Neural progenitor cell (in vitro differentiated cells): ENCODE measurements at regions not wholly inside any gene's neighbourhood (a gene's known extent, or its start where the extent isn't known, plus 50 kb on each side); places are given as distances from the start of the nearest gene placed in this dataset.

Experiments used
- DNase-seq: peaks from one replicate; pipeline ENCODE4 v3.0.0-alpha.2; 2016; ENCODE audit warnings: low spot score
- H2AFZ ChIP-seq: fragments of 200-600 bp; sonication (generic); replicated peaks from 2 replicates; pipeline ENCODE4 v1.6.1; 2016; ENCODE audit warnings: antibody characterized with exemption
- H3F3A ChIP-seq: fragments of 200-600 bp; sonication (generic); 2 replicates; pipeline ENCODE4 v1.6.1; 2016; ENCODE audit warnings: antibody characterized with exemption, low read depth
- H3K27ac ChIP-seq: fragments of 200-600 bp; sonication (generic); 2 replicates; pipeline ENCODE4 v1.5.1; 2016; ENCODE audit warnings: mild to moderate bottlenecking
- H3K27me3 ChIP-seq: fragments of 200-600 bp; sonication (generic); 2 replicates; pipeline ENCODE4 v1.6.1; 2016; ENCODE audit warnings: mild to moderate bottlenecking, moderate library complexity
- H3K36me3 ChIP-seq: fragments of 200-600 bp; sonication (generic); 2 replicates; pipeline ENCODE4 v1.5.1; 2016
- H3K4me1 ChIP-seq: fragments of 200-600 bp; sonication (generic); 2 replicates; pipeline ENCODE4 v1.6.1; 2016; ENCODE audit warnings: mixed run types
- H3K4me2 ChIP-seq: fragments of 200-600 bp; sonication (generic); 2 replicates; pipeline ENCODE4 v1.6.1; 2016
- H3K4me3 ChIP-seq: fragments of 200-600 bp; sonication (generic); 2 replicates; pipeline ENCODE4 v1.5.1; 2016
- H3K79me2 ChIP-seq: fragments of 200-600 bp; sonication (generic); 2 replicates; pipeline ENCODE4 v1.6.1; 2016; ENCODE audit warnings: low read depth
- H3K9ac ChIP-seq: fragments of 200-600 bp; sonication (generic); 2 replicates; pipeline ENCODE4 v1.6.1; 2016
- H3K9me3 ChIP-seq: fragments of 200-600 bp; sonication (generic); 2 replicates; pipeline ENCODE4 v1.5.1; 2016; ENCODE audit warnings: low read depth
- H4K20me1 ChIP-seq: fragments of 200-600 bp; sonication (generic); 2 replicates; pipeline ENCODE4 v1.6.1; 2016; ENCODE audit warnings: low read depth
- H3K27ac Mint-ChIP-seq: 3 replicates; pipeline ENCODE4 v1.8.0; 2021; ENCODE audit warnings: mixed read lengths
- H3K27me3 Mint-ChIP-seq: 2 replicates; pipeline ENCODE4 v1.8.0; 2022; ENCODE audit warnings: low read depth, mild to moderate bottlenecking, inconsistent platforms, moderate library complexity, mixed read lengths; ENCODE audit not compliant: insufficient read depth
- H3K36me3 Mint-ChIP-seq: 3 replicates; pipeline ENCODE4 v1.8.0; 2021; ENCODE audit warnings: mixed read lengths
- H3K4me1 Mint-ChIP-seq: 3 replicates; pipeline ENCODE4 v1.8.0; 2021; ENCODE audit warnings: mixed read lengths
- H3K4me3 Mint-ChIP-seq: 3 replicates; pipeline ENCODE4 v1.8.0; 2021; ENCODE audit warnings: mild to moderate bottlenecking, moderate library complexity, mixed read lengths
- H3K9me3 Mint-ChIP-seq: 3 replicates; pipeline ENCODE4 v1.8.0; 2020; ENCODE audit warnings: mixed read lengths
- EZH2 ChIP-seq: fragments of 200-600 bp; sonication (generic); IDR thresholded peaks from 2 replicates; pipeline ENCODE4 v1.6.1; 2017; ENCODE audit warnings: antibody characterized with exemption, mild to moderate bottlenecking, moderate library complexity
- EZH2phosphoT487 ChIP-seq: fragments of 200-600 bp; sonication (generic); IDR thresholded peaks from 2 replicates; pipeline ENCODE4 v1.6.1; 2017; ENCODE audit warnings: antibody characterized with exemption
- TF ChIP-seq, protein P1 (sequence below): fragments of 200-600 bp; sonication (generic); IDR thresholded peaks from 2 replicates; pipeline ENCODE4 v1.5.1; 2017; ENCODE audit warnings: antibody characterized with exemption, mild to moderate bottlenecking

DNA sequence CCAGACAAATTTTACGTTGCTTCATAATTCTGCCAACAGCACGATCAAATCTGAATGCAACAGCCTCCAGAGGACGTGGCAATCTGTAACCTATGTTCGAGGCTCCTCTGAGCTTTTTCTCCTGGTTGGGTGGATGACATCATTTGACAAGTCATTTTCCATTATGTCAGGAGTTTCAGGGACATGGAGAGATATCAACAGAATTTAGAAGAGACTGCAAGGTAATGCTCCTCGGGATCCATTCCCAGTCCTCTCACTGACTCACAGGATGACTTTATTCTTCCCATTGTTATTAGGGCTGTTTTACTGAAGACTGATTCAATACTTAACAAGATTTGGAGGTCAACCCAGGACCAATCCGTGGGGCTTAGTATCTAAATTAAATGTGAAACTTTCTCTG, 72.5 kb upstream of the RNF152 start:
- no peaks in the 10 kb centered on the region for H3F3A ChIP-seq
- H3K79me2 ChIP-seq: no peaks in the 10 kb centered on the region
- no peak overlapping the region for H2AFZ ChIP-seq
- TF ChIP-seq EZH2phosphoT487 (no peak), EZH2 (no peak)
- TF ChIP-seq, protein P1, sequence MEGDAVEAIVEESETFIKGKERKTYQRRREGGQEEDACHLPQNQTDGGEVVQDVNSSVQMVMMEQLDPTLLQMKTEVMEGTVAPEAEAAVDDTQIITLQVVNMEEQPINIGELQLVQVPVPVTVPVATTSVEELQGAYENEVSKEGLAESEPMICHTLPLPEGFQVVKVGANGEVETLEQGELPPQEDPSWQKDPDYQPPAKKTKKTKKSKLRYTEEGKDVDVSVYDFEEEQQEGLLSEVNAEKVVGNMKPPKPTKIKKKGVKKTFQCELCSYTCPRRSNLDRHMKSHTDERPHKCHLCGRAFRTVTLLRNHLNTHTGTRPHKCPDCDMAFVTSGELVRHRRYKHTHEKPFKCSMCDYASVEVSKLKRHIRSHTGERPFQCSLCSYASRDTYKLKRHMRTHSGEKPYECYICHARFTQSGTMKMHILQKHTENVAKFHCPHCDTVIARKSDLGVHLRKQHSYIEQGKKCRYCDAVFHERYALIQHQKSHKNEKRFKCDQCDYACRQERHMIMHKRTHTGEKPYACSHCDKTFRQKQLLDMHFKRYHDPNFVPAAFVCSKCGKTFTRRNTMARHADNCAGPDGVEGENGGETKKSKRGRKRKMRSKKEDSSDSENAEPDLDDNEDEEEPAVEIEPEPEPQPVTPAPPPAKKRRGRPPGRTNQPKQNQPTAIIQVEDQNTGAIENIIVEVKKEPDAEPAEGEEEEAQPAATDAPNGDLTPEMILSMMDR: no peak
- H3K9ac ChIP-seq: no peak overlapping the region
- H3K4me1 Mint-ChIP-seq: no peaks in the 10 kb centered on the region
- H3K27me3 ChIP-seq: no peaks in the 10 kb centered on the region
- no peaks in the 10 kb centered on the region for H3K9me3 ChIP-seq
- no peak for DNase-seq
- no peak overlapping the region for H3K27ac Mint-ChIP-seq
- H3K36me3 Mint-ChIP-seq: no peaks in the 10 kb centered on the region
- peaks cover 11% of the 10 kb centered on the region for H3K9me3 Mint-ChIP-seq
- no peak overlapping the region for H3K4me2 ChIP-seq
- H3K4me3 ChIP-seq: no peak overlapping the region
- H4K20me1 ChIP-seq: no peaks in the 10 kb centered on the region
- no peak overlapping the region for H3K27ac ChIP-seq
- peaks cover 4% of the 10 kb centered on the region for H3K27me3 Mint-ChIP-seq
- no peaks in the 10 kb centered on the region for H3K36me3 ChIP-seq
- no peak overlapping the region for H3K4me3 Mint-ChIP-seq
- H3K4me1 ChIP-seq: no peaks in the 10 kb centered on the region

DNA sequence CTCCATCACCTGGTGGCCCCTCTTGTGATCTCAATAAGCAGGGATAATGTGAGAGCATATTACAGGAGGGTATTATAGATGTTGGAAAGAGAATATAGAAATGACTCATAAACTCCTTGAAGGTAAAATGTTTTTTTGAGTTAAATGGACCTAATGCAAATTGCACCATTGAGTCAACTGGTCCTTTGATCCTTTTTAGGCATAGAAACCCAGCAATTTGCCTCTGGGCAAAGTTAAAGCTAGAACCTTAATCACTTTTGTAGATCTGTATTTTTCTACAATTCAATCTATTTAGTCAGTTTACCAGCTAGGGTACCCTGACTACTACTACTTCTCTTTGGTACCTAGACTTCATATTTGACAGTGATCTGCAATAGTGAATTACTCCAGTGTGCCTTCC, 71.8 kb upstream of the RNF152 start:
- Histone ChIP-seq H3K4me3 (no peak overlapping the region), H3K4me1 (no peaks in the 10 kb centered on the region), H2AFZ (no peak overlapping the region), H3K9ac (no peak overlapping the region), H3K27ac (no peak overlapping the region), H3K79me2 (no peaks in the 10 kb centered on the region), H3F3A (no peaks in the 10 kb centered on the region), H3K36me3 (no peaks in the 10 kb centered on the region), H3K27me3 (no peaks in the 10 kb centered on the region), H4K20me1 (no peaks in the 10 kb centered on the region), H3K9me3 (no peaks in the 10 kb centered on the region), H3K4me2 (no peak overlapping the region)
- no peak for TF ChIP-seq EZH2phosphoT487
- TF ChIP-seq, protein P1: no peak
- no peak for TF ChIP-seq EZH2
- Mint-ChIP-seq H3K4me1 (no peaks in the 10 kb centered on the region), H3K36me3 (no peaks in the 10 kb centered on the region), H3K27me3 (peaks cover 4% of the 10 kb centered on the region), H3K4me3 (no peak overlapping the region), H3K9me3 (peaks cover 14% of the 10 kb centered on the region), H3K27ac (no peak overlapping the region)
- no peak for DNase-seq

GRCh38 chr18:61963705-61964104, 70.9 kb upstream of the RNF152 start:
- peaks cover 2% of the 10 kb centered on the region for H3K36me3 Mint-ChIP-seq
- H3K4me3 Mint-ChIP-seq: no peak overlapping the region
- no peak for DNase-seq
- H3K4me1 Mint-ChIP-seq: no peaks in the 10 kb centered on the region
- H3K4me2 ChIP-seq: no peak overlapping the region
- H3K27ac Mint-ChIP-seq: no peak overlapping the region
- no peaks in the 10 kb centered on the region for H3K36me3 ChIP-seq
- H3K9ac ChIP-seq: no peak overlapping the region
- H3K79me2 ChIP-seq: no peaks in the 10 kb centered on the region
- H3K9me3 ChIP-seq: no peaks in the 10 kb centered on the region
- H3K27me3 ChIP-seq: no peaks in the 10 kb centered on the region
- H3K4me1 ChIP-seq: no peaks in the 10 kb centered on the region
- peaks cover 21% of the 10 kb centered on the region for H3K9me3 Mint-ChIP-seq
- no peak overlapping the region for H3K4me3 ChIP-seq
- H2AFZ ChIP-seq: no peak overlapping the region
- TF ChIP-seq EZH2: no peak
- TF ChIP-seq EZH2phosphoT487: no peak
- TF ChIP-seq, protein P1: no peak
- H3K27me3 Mint-ChIP-seq: peaks cover 7% of the 10 kb centered on the region
- H3F3A ChIP-seq: no peaks in the 10 kb centered on the region
- no peak overlapping the region for H3K27ac ChIP-seq
- no peaks in the 10 kb centered on the region for H4K20me1 ChIP-seq
